GM18526 (cell line): ENCODE measurements at regions not wholly inside any gene's neighbourhood (a gene's known extent, or its start where the extent isn't known, plus 50 kb on each side); places are given as distances from the start of the nearest gene placed in this dataset.

Experiments
- POLR2A ChIP-seq: IDR thresholded peaks from 3 replicates; pipeline ENCODE4 v1.6.1; 2011; ENCODE audit not compliant: insufficient read length; ENCODE audit errors: extremely low read depth

DNA sequence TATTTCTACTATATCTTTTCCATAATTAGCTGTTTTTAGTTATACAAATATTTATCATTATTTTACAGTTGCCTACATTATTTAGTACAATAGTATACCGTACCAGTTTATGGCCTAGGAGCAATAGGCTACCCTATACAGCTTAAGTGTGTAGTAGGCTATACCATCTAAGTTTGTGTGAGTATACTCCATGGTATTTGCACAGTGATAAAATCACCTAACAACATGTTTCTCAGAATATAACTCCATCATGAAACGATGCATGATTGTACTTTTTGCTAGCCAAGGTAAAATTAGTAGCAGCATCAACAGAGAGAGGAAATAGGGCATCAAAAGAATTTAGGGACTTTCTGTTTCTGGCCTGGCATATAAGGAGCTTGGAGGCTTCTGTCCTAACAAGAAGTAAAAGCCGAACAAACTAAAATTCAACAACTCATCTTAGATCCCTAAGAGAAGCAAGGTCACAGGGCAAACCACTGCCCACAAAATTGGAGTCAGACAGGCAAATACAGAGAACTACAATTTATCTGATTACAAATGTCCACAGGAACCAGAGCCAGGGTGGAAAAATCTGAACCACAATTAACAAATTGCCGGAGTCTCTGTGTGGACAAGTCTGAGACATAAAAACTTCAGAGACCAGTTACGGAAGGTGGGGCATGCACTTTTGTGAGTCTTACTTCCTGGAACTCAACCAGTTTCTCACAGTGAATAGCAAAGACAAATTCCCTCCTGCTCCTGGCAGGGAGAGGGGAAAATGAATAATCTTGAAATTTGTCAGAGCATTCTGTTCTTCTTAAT is 671.4 kb downstream of the RFPL4B start:
- no peak for TF ChIP-seq POLR2A

DNA sequence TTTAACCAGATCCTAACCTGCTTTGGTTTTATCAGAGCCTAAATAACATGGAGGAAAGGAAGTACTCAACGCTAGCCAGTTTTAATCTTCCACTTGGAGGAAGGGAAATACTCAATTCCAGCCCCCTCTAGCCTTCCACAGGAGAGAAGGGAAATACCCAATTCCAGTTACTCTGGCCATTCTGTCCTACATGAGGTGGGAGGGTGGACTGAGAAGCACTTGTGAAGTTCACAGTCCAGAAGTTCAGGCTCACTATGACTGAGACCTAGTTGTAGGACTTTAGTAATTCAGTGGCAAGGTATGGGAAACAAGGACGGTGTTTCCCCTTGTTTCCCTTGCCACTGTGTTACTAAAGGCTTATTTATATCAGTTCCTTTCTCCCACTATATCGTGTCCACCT is 672.0 kb downstream of the RFPL4B start:
- no peak for TF ChIP-seq POLR2A

DNA sequence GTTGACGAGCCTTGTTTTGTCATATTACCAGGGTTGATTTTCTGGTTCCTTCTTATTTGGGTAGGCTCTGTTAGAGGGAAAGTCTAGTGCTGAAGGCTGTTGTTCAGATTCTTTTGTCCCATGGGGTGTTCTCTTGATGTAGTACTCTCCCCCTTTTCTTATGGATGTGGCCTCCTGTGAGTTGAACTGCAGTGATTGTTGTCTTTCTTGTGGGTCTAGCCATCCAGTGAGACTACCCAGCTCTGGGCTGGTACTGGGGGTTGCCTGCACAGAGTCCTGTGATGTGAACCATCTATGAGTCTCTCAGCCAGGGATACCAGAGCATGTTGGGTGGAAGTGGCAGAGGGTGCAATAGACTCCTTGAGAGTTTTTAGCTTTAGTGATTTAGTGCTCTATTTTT is 680.6 kb downstream of the RFPL4B start:
- TF ChIP-seq POLR2A = no peak

DNA sequence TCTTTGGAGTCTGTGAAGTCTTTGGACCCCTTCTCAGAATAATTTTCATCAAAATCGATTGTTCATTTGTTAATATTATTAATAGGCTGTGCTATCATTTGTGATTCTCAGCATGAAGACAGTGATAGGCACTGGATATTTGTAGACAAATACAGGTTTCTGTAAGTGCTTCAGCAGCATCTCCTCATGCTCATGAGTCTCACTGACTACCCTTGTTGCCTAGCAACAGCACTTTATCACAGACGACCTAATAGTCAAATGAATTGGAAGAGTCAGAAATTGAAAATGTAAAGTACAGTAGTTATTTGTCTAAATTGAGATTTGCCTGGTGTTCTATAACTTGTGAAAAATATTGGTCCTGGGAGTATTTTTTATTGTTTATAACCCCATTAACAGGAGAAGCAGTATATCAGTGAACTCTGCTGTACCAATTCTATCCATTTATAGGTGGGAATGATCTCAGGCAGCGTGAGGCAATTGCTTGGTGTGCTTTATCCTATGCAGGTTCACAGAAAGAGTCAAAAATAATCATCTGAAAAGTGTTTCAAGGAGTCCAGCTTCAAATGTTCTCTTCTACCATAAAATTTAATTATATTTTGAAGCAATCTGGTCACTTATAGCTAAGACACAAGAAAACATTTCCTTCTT is 684.6 kb downstream of the RFPL4B start:
- TF ChIP-seq POLR2A = no peak

DNA sequence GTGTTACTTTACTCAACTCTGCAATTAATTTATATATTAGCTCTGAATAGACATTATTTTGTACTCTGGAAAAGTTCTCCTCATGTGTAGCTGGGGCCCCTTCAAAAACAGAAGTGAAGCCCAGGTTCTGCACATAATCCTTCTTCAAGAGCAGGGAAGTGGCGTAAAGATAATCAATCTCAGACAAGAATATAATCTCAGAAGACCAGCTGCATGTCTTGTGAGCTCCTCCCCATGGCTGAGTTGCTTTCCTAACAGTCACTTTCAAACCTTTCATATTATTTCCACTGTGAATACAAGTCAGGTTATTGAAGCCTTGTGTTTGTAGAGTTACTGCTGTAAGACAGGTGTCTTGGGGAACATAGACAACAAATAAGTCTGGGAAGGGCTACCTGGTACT is 691.9 kb downstream of the RFPL4B start:
- no peak for TF ChIP-seq POLR2A

DNA sequence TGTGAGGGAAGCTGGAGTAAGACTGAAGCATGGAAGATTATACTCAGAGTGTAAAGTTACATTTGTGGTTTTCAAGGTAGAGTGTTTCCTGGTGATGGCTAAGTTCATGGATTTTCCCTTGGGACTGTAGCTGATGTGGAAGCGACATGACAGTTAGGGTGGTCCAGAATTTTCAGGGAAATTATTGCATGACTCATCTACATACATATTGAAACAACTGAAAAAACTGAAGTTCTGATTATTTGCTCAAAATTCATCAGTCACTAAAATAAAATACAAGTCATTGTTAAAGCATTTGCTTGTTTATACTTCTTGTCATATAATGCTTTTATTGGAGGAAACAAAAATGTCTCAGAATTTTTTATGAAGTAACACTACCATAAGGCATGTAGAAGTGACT is 700.0 kb downstream of the RFPL4B start:
- no peak for TF ChIP-seq POLR2A

DNA sequence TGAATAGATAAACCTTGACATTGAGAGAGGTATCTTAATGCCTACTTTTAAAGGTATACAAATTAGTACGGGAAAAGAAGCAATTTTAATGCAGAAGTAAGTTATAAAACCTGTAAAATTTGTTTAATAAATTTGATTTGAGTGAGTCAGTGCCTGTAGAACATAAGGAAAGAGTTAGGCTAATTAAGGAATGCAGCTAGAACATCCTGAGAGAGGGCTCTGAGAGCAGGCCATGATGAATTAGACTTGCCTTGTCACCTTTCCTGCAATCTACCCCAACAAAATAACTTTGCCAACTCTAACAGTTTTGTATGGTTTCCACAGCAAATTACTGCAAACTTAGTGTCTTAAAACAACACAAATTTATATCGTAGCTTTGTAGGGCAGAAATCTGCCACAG is 700.8 kb downstream of the RFPL4B start:
- TF ChIP-seq POLR2A = no peak

DNA sequence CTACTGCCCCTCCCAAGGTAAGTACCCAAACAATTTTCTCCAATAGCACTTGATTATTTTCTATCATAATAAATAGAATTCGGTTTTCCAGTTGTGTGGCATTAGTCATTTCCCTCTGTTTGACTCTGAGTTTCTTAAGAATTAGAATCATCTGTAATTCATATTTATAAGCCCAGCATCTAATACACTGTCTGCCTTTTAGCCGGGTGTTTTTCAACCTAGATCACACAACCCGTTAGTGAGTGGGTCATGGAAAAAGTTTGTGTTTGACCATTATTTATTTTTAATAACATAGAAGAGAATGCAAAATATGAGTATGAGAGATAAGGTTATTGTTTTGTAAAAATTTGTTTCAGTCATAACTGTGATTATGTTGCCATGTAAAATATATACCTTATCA is 701.6 kb downstream of the RFPL4B start:
- TF ChIP-seq POLR2A = no peak

DNA sequence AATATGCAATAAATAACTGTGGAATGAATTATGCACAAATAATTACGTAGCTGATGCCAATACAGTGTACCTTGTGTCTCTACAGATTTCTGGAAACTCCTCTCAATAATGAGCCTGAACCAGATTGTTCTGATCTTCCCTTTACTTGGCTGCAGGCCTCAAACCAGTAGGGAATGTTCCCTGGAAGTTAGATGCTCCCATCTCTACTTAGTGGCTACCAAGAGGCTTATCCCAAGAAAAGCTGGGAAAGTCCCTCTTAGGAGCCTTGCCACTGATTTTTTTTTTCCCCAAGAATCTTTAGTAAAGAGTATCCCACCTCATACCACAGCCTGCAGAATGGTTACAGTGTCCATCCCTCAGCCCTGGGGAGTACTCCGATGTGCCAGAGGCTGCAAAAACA is 702.1 kb downstream of the RFPL4B start:
- no peak for TF ChIP-seq POLR2A

DNA sequence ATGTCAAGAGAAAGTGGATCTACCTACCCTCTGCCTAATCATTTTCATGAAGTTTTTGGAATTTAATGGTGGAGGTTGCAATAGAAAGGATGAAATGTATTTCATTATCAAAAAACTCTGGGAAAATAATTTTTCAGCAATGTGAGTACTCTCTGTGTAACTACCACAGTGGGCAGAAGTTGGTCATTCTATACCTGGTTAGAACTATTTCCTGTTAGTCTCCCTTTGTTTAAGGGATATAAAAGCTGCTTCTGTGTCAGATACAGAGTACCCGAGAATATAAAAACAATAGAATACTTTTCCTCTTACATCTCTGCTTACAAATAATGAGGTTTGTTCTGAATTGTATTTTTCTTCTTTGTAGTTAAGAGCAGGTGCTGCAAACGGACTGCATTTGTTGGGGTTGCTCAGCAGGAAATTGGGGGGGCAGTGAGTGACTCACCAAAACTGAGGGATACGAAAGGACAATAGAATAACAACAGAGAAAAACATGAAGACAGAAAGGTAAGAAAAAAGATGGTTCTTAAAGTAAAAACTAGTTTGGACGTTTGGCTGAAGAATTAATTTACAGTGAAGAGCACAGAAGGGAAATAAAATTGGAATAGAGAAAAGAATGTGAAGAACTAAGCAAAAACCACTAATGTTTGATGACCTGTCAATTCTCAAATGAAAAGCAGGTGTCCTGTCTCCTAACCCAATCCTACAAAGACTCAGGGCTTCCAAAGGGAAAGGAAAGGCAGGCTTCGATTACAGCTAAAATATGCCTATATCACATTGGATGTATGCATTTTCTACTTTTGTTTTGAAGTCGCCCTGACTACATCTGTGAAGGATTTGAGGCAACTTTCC is 703.1 kb downstream of the RFPL4B start:
- no peak for TF ChIP-seq POLR2A

DNA sequence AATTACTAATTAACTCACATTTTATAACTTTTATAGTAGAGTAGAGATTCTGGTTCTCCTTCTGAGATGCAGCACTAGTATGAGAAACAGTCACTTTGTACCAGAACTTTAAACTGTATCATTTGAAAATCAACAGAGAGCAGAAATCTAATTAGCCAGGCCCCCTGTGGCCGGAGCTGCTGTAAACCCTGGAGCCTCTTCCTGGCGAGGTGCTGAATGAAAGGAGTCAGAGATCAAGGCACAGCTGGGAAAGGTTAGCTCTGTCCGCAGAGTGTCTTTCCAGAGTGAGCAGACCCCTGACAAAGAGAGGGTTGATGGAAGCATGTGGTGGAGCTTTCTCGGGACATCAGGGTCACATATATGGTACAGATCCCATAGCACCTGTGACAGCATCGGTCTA is 703.8 kb downstream of the RFPL4B start:
- no peak for TF ChIP-seq POLR2A

DNA sequence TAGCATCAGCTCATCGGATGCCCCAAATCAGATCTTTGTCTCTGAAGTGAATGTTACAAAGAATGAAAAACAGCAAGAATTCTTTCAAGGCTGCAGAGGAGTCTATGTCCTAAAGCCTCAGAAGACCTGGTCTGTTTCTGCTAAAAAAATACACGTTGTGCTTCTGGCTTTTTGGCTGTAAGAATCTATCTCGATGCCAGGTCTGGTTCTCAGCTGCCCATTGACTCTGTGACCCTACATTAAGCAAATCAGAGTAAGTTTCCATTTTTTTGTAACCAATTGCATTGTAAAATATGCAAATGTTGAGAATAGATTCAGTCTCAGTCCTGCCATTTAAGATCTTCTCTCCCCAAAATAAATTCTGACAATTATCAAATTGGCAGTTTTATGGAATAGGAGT is 705.4 kb downstream of the RFPL4B start:
- no peak for TF ChIP-seq POLR2A

DNA sequence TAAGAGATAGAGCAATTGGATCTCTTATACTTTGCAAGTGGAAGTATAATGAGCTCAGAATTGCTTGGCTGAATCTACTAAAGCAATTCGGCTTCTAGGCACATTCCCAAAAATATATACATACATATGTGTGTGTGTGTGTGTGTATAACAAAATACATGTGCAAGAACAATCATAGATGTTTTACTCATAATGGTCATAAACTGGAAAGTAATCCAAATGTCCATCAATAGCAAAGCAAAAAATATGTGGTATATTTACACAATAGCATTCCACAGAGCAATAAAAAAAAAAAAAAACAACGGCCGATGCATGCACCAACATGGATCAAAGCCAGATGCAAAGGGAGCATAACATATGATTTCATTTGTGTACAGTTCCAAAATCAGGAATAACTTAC is 707.9 kb downstream of the RFPL4B start:
- no peak for TF ChIP-seq POLR2A

DNA sequence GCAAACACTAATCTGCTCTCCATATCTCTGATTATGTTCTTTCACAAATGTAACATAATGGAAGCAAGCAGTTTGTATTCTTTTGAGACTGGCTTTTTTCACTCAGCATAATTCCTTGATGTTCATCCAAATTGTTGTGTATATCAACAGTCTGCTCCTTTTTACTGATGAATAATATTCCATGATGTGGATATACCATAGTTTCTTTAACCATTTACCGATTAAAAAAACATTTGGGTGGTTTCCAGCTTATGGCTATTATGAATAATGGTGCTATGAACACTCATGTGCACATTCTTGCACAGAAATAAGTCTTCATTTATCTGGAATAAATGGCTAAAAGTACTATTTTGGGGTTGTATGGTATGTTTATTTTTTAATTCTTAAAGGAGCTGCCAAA is 708.9 kb downstream of the RFPL4B start:
- no peak for TF ChIP-seq POLR2A

DNA sequence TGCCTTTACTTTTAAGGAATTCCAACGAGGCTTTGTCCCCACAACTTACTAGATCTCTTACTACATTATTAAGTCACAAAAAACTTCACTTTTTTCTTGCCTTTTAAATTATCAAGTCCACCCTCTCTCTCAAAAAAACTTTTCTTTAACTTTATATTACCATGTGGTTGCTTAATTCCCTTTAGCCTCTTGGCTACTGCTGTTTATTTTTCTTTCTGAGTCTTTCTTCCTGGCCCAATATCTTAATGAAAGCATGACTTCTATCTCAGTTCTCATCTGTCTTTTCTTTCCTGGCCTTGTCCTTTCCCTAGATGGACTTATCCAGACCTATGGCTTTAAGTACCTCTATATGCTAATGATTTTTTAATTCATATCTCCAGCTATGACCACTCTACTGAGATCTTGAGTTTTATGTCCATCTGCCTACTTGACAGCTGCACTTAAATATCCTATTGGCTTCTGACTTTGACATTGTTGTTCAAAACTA is 710.5 kb downstream of the RFPL4B start:
- no peak for TF ChIP-seq POLR2A

DNA sequence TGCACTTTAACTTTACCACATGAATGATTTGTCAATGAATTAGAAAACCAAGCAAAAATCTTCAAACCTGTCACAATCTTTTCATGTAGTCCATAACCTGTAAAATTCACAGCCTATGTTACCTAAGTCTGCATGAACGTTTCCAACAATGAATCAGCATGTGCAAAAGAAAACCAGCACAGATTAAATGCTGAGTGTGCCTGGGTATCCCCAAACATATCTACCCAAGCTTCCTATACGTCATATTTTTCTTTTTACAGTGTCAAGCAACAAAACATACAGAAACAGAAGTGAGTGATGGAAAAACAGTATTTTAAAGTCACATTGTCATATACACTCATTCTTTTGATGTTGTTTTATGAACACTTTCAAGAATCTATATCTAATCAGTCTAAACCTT is 713.5 kb downstream of the RFPL4B start:
- TF ChIP-seq POLR2A = no peak
